ENCODE measurements at regions not wholly inside any gene's neighbourhood (a gene's known extent, or its start where the extent isn't known, plus 50 kb on each side); places are given as distances from the start of the nearest gene placed in this dataset.

DNA sequence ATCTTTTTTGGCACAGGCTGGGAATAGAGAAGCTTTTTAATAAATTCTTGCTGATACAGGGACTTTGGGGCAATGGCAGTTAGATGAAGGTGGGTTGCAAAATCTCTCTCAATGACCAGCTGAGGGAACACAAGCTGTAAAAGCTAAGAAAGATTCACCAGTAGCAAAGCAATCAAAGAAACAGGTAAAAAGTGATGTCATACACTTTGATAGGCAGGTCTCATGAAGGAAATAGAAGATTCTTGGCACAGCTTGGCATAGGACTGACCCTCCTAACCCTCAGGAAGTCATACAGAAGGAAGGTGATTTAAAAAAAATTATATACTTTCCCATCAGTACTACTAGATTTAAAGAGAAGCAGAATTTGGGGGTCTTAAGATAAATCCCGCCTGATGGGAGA is 263.6 kb downstream of the LPIN1 start:
- Histone ChIP-seq H4K20me1 (ENCODE audit: insufficient read depth) (no peaks in the 10 kb centered on the region), H3K79me2 (ENCODE audit: insufficient read depth, low read length) (no peaks in the 10 kb centered on the region), H3K27me3 (ENCODE audit: insufficient read depth, low read length) (no peaks in the 10 kb centered on the region), H3K9me3 (ENCODE audit: control insufficient read depth in 1 of 2, insufficient read depth in 1 of 2, low read depth in 1 of 2, low read length in 2 of 2) (no peaks in the 10 kb centered on the region), H3K36me3 (ENCODE audit: control insufficient read depth in 1 of 2, insufficient read depth in 2 of 2, low read length in 2 of 2) (no peaks in the 10 kb centered on the region), H3K9me2 (ENCODE audit: insufficient read depth) (no peaks in the 10 kb centered on the region), H3K27ac (ENCODE audit: low read depth, low read length) (no peak overlapping the region), H3K4me1 (ENCODE audit: control insufficient read depth in 1 of 2, insufficient read depth in 2 of 2, low read length in 2 of 2) (peaks cover 6 to 11% of the 10 kb centered on the region in 2 experiments; a peak in 3 of 4 replicates), H3K4me3 (replicated peaks in 1 of 2; ENCODE audit: low read depth in 1 of 2, low read length in 2 of 2) (no peak overlapping the region), H3K4me2 (ENCODE audit: low read length) (no peak overlapping the region), H2AFZ (ENCODE audit: low read depth, low read length, poor library complexity, severe bottlenecking) (no peak overlapping the region), H3K9ac (ENCODE audit: low read length) (no peak overlapping the region)
- RAD21 ChIA-PET (ENCODE audit: low non-redundant PET in 1 of 2, low total read pairs in 2 of 2, uncharacterized antibody in 2 of 2, unreplicated experiment in 2 of 2), result no interaction called here
- POLR2A ChIA-PET, result no interaction called here
- BruUV-seq (replicated peaks), result no TSS peak
- CTCF ChIA-PET, result no interaction called here
- DNase-seq (ENCODE audit: low read depth, low spot score) (no peak), ATAC-seq (no peak)
- intact Hi-C loops (cut with micrococcal nuclease), result no loop called here
- TF ChIP-seq TCF7L2 (IDR thresholded peaks at IDR 0.05; ENCODE audit: borderline replicate concordance, extremely low read depth, insufficient read depth, insufficient read length) (no peak), JUND (IDR thresholded peaks at IDR 0.05) (no peak), RAD21 (IDR thresholded peaks at IDR 0.05; ENCODE audit: low read depth) (no peak), EGR1 (IDR thresholded peaks at IDR 0.05; ENCODE audit: low read depth) (no peak), EZH2 (IDR thresholded peaks at IDR 0.05) (no peak), ZFX (IDR thresholded peaks at IDR 0.05) (no peak), POLR2AphosphoS5 (IDR thresholded peaks at IDR 0.05; ENCODE audit: low read depth, low read length) (no peak), EZH2phosphoT487 (IDR thresholded peaks at IDR 0.05; ENCODE audit: borderline replicate concordance) (no peak)
- TF ChIP-seq, protein P1, sequence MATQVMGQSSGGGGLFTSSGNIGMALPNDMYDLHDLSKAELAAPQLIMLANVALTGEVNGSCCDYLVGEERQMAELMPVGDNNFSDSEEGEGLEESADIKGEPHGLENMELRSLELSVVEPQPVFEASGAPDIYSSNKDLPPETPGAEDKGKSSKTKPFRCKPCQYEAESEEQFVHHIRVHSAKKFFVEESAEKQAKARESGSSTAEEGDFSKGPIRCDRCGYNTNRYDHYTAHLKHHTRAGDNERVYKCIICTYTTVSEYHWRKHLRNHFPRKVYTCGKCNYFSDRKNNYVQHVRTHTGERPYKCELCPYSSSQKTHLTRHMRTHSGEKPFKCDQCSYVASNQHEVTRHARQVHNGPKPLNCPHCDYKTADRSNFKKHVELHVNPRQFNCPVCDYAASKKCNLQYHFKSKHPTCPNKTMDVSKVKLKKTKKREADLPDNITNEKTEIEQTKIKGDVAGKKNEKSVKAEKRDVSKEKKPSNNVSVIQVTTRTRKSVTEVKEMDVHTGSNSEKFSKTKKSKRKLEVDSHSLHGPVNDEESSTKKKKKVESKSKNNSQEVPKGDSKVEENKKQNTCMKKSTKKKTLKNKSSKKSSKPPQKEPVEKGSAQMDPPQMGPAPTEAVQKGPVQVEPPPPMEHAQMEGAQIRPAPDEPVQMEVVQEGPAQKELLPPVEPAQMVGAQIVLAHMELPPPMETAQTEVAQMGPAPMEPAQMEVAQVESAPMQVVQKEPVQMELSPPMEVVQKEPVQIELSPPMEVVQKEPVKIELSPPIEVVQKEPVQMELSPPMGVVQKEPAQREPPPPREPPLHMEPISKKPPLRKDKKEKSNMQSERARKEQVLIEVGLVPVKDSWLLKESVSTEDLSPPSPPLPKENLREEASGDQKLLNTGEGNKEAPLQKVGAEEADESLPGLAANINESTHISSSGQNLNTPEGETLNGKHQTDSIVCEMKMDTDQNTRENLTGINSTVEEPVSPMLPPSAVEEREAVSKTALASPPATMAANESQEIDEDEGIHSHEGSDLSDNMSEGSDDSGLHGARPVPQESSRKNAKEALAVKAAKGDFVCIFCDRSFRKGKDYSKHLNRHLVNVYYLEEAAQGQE (IDR thresholded peaks at IDR 0.05; ENCODE audit: low read depth), result no peak
- TF ChIP-seq, protein P2, sequence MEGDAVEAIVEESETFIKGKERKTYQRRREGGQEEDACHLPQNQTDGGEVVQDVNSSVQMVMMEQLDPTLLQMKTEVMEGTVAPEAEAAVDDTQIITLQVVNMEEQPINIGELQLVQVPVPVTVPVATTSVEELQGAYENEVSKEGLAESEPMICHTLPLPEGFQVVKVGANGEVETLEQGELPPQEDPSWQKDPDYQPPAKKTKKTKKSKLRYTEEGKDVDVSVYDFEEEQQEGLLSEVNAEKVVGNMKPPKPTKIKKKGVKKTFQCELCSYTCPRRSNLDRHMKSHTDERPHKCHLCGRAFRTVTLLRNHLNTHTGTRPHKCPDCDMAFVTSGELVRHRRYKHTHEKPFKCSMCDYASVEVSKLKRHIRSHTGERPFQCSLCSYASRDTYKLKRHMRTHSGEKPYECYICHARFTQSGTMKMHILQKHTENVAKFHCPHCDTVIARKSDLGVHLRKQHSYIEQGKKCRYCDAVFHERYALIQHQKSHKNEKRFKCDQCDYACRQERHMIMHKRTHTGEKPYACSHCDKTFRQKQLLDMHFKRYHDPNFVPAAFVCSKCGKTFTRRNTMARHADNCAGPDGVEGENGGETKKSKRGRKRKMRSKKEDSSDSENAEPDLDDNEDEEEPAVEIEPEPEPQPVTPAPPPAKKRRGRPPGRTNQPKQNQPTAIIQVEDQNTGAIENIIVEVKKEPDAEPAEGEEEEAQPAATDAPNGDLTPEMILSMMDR (IDR thresholded peaks at IDR 0.05 in 2 of 3, conservative IDR thresholded peaks at IDR 0.05 in 1 of 3; ENCODE audit: borderline replicate concordance in 1 of 3, insufficient read depth in 1 of 3, low read depth in 2 of 3, low read length in 2 of 3), result no peak
- TF ChIP-seq, protein P3, sequence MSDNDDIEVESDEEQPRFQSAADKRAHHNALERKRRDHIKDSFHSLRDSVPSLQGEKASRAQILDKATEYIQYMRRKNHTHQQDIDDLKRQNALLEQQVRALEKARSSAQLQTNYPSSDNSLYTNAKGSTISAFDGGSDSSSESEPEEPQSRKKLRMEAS (IDR thresholded peaks at IDR 0.05), result no peak
